ENCODE measurements at regions not wholly inside any gene's neighbourhood (a gene's known extent, or its start where the extent isn't known, plus 50 kb on each side); places are given as distances from the start of the nearest gene placed in this dataset.
A peak's percentile ranks its signal among the peaks of the same experiment; 100 is the strongest.

DNA sequence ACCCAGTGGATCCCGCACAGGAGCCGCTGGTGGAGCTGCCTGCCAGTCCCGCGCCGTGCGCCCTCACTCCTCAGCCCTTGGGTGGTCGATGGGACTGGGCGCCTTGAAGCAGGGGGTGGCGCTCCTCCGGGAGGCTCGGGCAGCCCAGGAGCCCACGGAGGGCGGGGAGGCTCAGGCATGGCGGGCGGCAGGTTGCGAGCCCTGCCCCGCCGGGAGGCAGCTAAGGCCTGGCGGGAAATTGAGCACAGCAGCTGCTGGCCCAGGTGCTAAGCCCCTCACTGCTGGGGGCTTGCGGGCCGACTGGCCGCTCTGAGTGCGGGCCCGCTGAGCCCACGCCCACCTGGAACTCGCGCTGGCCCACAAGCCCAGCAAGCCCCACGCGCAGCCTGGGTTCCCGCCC lies 127.1 kb upstream of the TMEM164 start:
- H4K20me1 ChIP-seq (ENCODE audit: insufficient read depth, low read length), result no peaks in the 10 kb centered on the region
- H3K4me3 Mint-ChIP-seq (ENCODE audit: unreplicated experiment), result no peak overlapping the region
- no peak for TF ChIP-seq EZH2 (IDR thresholded peaks at IDR 0.05; ENCODE audit: insufficient read depth, low read length)
- TF ChIP-seq, protein P1, sequence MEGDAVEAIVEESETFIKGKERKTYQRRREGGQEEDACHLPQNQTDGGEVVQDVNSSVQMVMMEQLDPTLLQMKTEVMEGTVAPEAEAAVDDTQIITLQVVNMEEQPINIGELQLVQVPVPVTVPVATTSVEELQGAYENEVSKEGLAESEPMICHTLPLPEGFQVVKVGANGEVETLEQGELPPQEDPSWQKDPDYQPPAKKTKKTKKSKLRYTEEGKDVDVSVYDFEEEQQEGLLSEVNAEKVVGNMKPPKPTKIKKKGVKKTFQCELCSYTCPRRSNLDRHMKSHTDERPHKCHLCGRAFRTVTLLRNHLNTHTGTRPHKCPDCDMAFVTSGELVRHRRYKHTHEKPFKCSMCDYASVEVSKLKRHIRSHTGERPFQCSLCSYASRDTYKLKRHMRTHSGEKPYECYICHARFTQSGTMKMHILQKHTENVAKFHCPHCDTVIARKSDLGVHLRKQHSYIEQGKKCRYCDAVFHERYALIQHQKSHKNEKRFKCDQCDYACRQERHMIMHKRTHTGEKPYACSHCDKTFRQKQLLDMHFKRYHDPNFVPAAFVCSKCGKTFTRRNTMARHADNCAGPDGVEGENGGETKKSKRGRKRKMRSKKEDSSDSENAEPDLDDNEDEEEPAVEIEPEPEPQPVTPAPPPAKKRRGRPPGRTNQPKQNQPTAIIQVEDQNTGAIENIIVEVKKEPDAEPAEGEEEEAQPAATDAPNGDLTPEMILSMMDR (IDR thresholded peaks at IDR 0.05; ENCODE audit: insufficient read depth, low read depth, low read length), result no peak
- H3K9me3 Mint-ChIP-seq (ENCODE audit: unreplicated experiment), result peaks cover 1% of the 10 kb centered on the region
- H3K4me2 ChIP-seq (ENCODE audit: low read length), result no peak overlapping the region
- no peak overlapping the region for H3K27ac Mint-ChIP-seq (ENCODE audit: unreplicated experiment)
- H3K36me3 ChIP-seq (ENCODE audit: insufficient read depth, low read length), result no peaks in the 10 kb centered on the region
- no peaks in the 10 kb centered on the region for H3K9me3 ChIP-seq (ENCODE audit: insufficient read depth, low read depth, low read length)
- H3K27ac ChIP-seq (ENCODE audit: low read depth, low read length), result no peak overlapping the region
- no peaks in the 10 kb centered on the region for H3K27me3 ChIP-seq (ENCODE audit: insufficient read depth, low read length)
- no peak overlapping the region for H3K9ac ChIP-seq (ENCODE audit: low read length)
- H3K27me3 Mint-ChIP-seq (ENCODE audit: low read depth, unreplicated experiment), result no peaks in the 10 kb centered on the region
- DNase-seq (ENCODE audit: low read depth) (no peak), FAIRE-seq (no peak)
- no peak overlapping the region for H3K4me3 ChIP-seq (ENCODE audit: insufficient read depth, low read depth, low read length)
- H3K4me1 ChIP-seq (ENCODE audit: insufficient read depth, low read length), result no peaks in the 10 kb centered on the region
- no peaks in the 10 kb centered on the region for H3K79me2 ChIP-seq (ENCODE audit: insufficient read depth, low read length)
- H3K36me3 Mint-ChIP-seq (ENCODE audit: low read depth, unreplicated experiment), result no peaks in the 10 kb centered on the region
- no peak overlapping the region for H2AFZ ChIP-seq (ENCODE audit: low read depth, low read length)
- H3K4me1 Mint-ChIP-seq (ENCODE audit: low read depth, unreplicated experiment), result no peaks in the 10 kb centered on the region

DNA sequence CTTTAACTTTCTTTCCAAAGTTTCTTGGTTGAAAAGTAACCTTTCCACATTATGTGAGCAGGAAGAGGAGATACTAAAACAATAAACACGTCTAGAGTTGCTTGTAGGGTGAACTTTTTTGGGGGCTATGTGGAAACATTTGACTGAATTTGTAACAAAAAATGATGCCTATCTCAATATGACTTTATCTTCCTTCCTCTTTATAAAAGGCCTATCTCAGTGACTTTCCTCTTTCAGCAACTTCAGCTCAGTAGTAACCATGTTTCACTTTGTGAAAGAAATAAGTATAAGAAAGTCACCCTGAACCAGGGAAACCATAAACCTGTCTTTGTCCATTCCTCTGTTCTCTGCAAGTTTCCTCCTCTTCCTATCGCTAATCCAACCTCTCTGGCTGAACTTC lies 124.7 kb upstream of the TMEM164 start:
- Histone ChIP-seq H2AFZ (ENCODE audit: low read depth, low read length) (no peak overlapping the region), H3K27me3 (ENCODE audit: insufficient read depth, low read length) (no peaks in the 10 kb centered on the region), H4K20me1 (ENCODE audit: insufficient read depth, low read length) (no peaks in the 10 kb centered on the region), H3K4me3 (ENCODE audit: insufficient read depth, low read depth, low read length) (no peak overlapping the region), H3K36me3 (ENCODE audit: insufficient read depth, low read length) (no peaks in the 10 kb centered on the region), H3K79me2 (ENCODE audit: insufficient read depth, low read length) (no peaks in the 10 kb centered on the region), H3K9me3 (ENCODE audit: insufficient read depth, low read depth, low read length) (no peaks in the 10 kb centered on the region), H3K4me2 (ENCODE audit: low read length) (no peak overlapping the region), H3K9ac (ENCODE audit: low read length) (no peak overlapping the region), H3K27ac (ENCODE audit: low read depth, low read length) (no peak overlapping the region), H3K4me1 (ENCODE audit: insufficient read depth, low read length) (no peaks in the 10 kb centered on the region)
- H3K4me1 Mint-ChIP-seq (ENCODE audit: low read depth, unreplicated experiment), result no peaks in the 10 kb centered on the region
- peaks cover 1% of the 10 kb centered on the region for H3K9me3 Mint-ChIP-seq (ENCODE audit: unreplicated experiment)
- H3K27ac Mint-ChIP-seq (ENCODE audit: unreplicated experiment), result no peak overlapping the region
- H3K4me3 Mint-ChIP-seq (ENCODE audit: unreplicated experiment), result no peak overlapping the region
- H3K36me3 Mint-ChIP-seq (ENCODE audit: low read depth, unreplicated experiment), result no peaks in the 10 kb centered on the region
- DNase-seq (ENCODE audit: low read depth) (no peak), FAIRE-seq (peak; percentile 45)
- H3K27me3 Mint-ChIP-seq (ENCODE audit: low read depth, unreplicated experiment), result no peaks in the 10 kb centered on the region
- no peak for TF ChIP-seq EZH2 (IDR thresholded peaks at IDR 0.05; ENCODE audit: insufficient read depth, low read length)
- TF ChIP-seq, protein P1 (IDR thresholded peaks at IDR 0.05; ENCODE audit: insufficient read depth, low read depth, low read length), result no peak

DNA sequence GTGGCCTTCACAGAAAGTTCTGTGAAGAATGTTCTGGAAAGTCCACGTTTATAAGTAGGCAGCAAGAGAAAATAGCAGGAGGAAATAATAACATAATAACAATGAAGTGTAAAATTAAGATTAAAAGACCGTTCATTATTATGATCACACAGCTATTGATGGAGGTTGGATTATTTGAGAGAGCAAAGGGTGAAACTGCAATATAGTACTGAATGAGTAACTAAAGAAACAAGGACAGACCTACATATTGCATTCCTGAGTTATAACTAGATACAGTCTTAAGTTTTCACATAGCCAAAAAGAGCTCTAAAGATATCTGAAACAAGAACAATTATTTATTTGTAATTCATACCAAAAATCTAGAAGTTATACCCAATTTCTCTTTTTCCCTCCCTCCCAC lies 122.9 kb upstream of the TMEM164 start:
- Mint-ChIP-seq H3K27me3 (ENCODE audit: low read depth, unreplicated experiment) (no peaks in the 10 kb centered on the region), H3K36me3 (ENCODE audit: low read depth, unreplicated experiment) (no peaks in the 10 kb centered on the region), H3K27ac (ENCODE audit: unreplicated experiment) (no peak overlapping the region), H3K9me3 (ENCODE audit: unreplicated experiment) (peaks cover 1% of the 10 kb centered on the region), H3K4me3 (ENCODE audit: unreplicated experiment) (no peak overlapping the region), H3K4me1 (ENCODE audit: low read depth, unreplicated experiment) (no peaks in the 10 kb centered on the region)
- no peak overlapping the region for H3K9ac ChIP-seq (ENCODE audit: low read length)
- no peaks in the 10 kb centered on the region for H3K4me1 ChIP-seq (ENCODE audit: insufficient read depth, low read length)
- no peak for DNase-seq (ENCODE audit: low read depth)
- H3K27me3 ChIP-seq (ENCODE audit: insufficient read depth, low read length), result no peaks in the 10 kb centered on the region
- H2AFZ ChIP-seq (ENCODE audit: low read depth, low read length), result no peak overlapping the region
- H3K27ac ChIP-seq (ENCODE audit: low read depth, low read length), result no peak overlapping the region
- no peaks in the 10 kb centered on the region for H3K9me3 ChIP-seq (ENCODE audit: insufficient read depth, low read depth, low read length)
- H3K4me2 ChIP-seq (ENCODE audit: low read length), result no peak overlapping the region
- no peak overlapping the region for H3K4me3 ChIP-seq (ENCODE audit: insufficient read depth, low read depth, low read length)
- no peaks in the 10 kb centered on the region for H3K36me3 ChIP-seq (ENCODE audit: insufficient read depth, low read length)
- H3K79me2 ChIP-seq (ENCODE audit: insufficient read depth, low read length), result no peaks in the 10 kb centered on the region
- no peak for TF ChIP-seq EZH2 (IDR thresholded peaks at IDR 0.05; ENCODE audit: insufficient read depth, low read length)
- TF ChIP-seq, protein P1 (IDR thresholded peaks at IDR 0.05; ENCODE audit: insufficient read depth, low read depth, low read length), result no peak
- no peak for FAIRE-seq
- no peaks in the 10 kb centered on the region for H4K20me1 ChIP-seq (ENCODE audit: insufficient read depth, low read length)
